Progenitor cell of endocrine pancreas (in vitro differentiated cells): ENCODE measurements at regions not wholly inside any gene's neighbourhood (a gene's known extent, or its start where the extent isn't known, plus 50 kb on each side); places are given as distances from the start of the nearest gene placed in this dataset.

ENCODE experiments used
- DNase-seq: peaks from one replicate; pipeline ENCODE4 v3.0.0; 2021; ENCODE audit warnings: low spot score; ENCODE audit not compliant: unreplicated experiment
- H3K27ac Mint-ChIP-seq: 2 replicates; pipeline ENCODE4 v1.8.0; 2021; ENCODE audit warnings: mild to moderate bottlenecking, moderate library complexity, mixed read lengths
- H3K27me3 Mint-ChIP-seq: 2 replicates; pipeline ENCODE4 v1.8.0; 2021; ENCODE audit warnings: mixed read lengths
- H3K36me3 Mint-ChIP-seq: 2 replicates; pipeline ENCODE4 v1.8.0; 2022; ENCODE audit warnings: mixed read lengths; ENCODE audit not compliant: insufficient read depth
- H3K4me1 Mint-ChIP-seq: 2 replicates; pipeline ENCODE4 v1.8.0; 2021; ENCODE audit warnings: low read depth, mixed read lengths
- H3K4me3 Mint-ChIP-seq: 2 replicates; pipeline ENCODE4 v1.8.0; 2021; ENCODE audit warnings: low read depth, mild to moderate bottlenecking, moderate library complexity, mixed read lengths
- H3K9me3 Mint-ChIP-seq: 2 replicates; pipeline ENCODE4 v1.8.0; 2021; ENCODE audit warnings: low read depth, mixed read lengths
- TF ChIP-seq, protein P1 (sequence below): fragments of 200-600 bp; sonication (generic); IDR thresholded peaks from one replicate; pipeline ENCODE4 v1.5.0; 2021; ENCODE audit warnings: antibody characterized with exemption, mild to moderate bottlenecking; ENCODE audit not compliant: unreplicated experiment

GRCh38 chr6:141415896-141416295 lies 716.8 kb upstream of the GJE1 start:
- Mint-ChIP-seq H3K36me3 (no peaks in the 10 kb centered on the region), H3K27ac (no peak overlapping the region), H3K9me3 (no peaks in the 10 kb centered on the region), H3K27me3 (no peaks in the 10 kb centered on the region), H3K4me3 (no peak overlapping the region), H3K4me1 (no peaks in the 10 kb centered on the region)
- TF ChIP-seq, protein P1, sequence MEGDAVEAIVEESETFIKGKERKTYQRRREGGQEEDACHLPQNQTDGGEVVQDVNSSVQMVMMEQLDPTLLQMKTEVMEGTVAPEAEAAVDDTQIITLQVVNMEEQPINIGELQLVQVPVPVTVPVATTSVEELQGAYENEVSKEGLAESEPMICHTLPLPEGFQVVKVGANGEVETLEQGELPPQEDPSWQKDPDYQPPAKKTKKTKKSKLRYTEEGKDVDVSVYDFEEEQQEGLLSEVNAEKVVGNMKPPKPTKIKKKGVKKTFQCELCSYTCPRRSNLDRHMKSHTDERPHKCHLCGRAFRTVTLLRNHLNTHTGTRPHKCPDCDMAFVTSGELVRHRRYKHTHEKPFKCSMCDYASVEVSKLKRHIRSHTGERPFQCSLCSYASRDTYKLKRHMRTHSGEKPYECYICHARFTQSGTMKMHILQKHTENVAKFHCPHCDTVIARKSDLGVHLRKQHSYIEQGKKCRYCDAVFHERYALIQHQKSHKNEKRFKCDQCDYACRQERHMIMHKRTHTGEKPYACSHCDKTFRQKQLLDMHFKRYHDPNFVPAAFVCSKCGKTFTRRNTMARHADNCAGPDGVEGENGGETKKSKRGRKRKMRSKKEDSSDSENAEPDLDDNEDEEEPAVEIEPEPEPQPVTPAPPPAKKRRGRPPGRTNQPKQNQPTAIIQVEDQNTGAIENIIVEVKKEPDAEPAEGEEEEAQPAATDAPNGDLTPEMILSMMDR, result no peak
- no peak for DNase-seq

DNA sequence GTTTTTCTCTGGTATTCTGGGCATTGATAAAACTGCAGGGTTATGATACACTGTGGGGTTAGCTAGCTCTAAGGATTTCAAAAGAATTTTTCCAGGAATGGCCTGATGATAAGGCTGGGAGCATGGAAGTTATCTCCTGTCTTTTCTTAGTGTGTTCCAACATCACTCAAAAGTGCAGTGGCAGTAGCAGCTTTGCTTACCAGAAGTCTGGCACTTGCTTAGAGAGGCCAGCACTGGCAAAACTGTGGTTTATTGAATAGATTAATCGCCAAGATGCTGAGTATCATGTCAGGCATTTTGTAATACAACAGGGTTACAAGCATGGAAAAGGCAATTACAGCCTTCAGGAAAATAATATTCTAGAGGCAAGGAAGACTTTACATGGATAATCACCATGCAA lies 719.5 kb upstream of the GJE1 start:
- peaks cover 13% of the 10 kb centered on the region for H3K9me3 Mint-ChIP-seq
- TF ChIP-seq, protein P1, result no peak
- no peak overlapping the region for H3K27ac Mint-ChIP-seq
- H3K36me3 Mint-ChIP-seq, result peaks cover 2% of the 10 kb centered on the region
- no peak overlapping the region for H3K4me3 Mint-ChIP-seq
- H3K27me3 Mint-ChIP-seq, result no peaks in the 10 kb centered on the region
- DNase-seq, result no peak
- H3K4me1 Mint-ChIP-seq, result no peaks in the 10 kb centered on the region

GRCh38 chr6:141406761-141407160 lies 726.0 kb upstream of the GJE1 start:
- no peak for DNase-seq
- peaks cover 3% of the 10 kb centered on the region for H3K27me3 Mint-ChIP-seq
- H3K4me3 Mint-ChIP-seq, result no peak overlapping the region
- TF ChIP-seq, protein P1, result no peak
- peaks cover 2% of the 10 kb centered on the region for H3K36me3 Mint-ChIP-seq
- H3K9me3 Mint-ChIP-seq, result peaks cover 21% of the 10 kb centered on the region
- H3K27ac Mint-ChIP-seq, result no peak overlapping the region
- H3K4me1 Mint-ChIP-seq, result peaks cover 1% of the 10 kb centered on the region

- Mint-ChIP-seq H3K4me1 (peaks cover 1% of the 10 kb centered on the region), H3K4me3 (no peak overlapping the region), H3K9me3 (peaks cover 10% of the 10 kb centered on the region), H3K27ac (no peak overlapping the region), H3K36me3 (no peaks in the 10 kb centered on the region), H3K27me3 (peaks cover 3% of the 10 kb centered on the region)
- DNase-seq, result no peak
- TF ChIP-seq, protein P1, result no peak
These were observed 728.9 kb upstream of the GJE1 start for GRCh38 chr6:141403827-141404226.

DNA sequence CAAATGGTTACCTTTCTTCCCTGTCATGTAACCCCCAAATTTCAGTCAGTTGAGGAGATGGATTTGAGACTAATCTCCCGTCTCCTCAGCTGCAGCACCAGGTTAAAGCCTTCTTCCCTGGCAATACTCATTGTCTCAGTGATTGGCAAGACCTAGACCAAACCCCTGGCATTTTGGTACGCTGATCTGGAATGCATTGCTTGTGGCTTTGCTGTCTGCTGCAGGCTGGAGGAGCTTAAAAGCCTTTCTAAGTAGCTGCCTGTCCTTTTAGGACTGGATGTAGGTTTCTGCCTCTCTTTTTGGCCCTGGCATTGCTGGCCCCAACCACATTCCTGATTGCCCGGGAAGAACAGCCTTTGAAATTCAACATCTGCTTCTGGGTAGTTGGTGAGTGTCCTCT lies 729.6 kb upstream of the GJE1 start:
- Mint-ChIP-seq H3K27me3 (peaks cover 3% of the 10 kb centered on the region), H3K9me3 (peaks cover 8% of the 10 kb centered on the region), H3K27ac (no peak overlapping the region), H3K4me3 (no peak overlapping the region), H3K36me3 (no peaks in the 10 kb centered on the region), H3K4me1 (peaks cover 1% of the 10 kb centered on the region)
- TF ChIP-seq, protein P1, result no peak
- no peak for DNase-seq

- Mint-ChIP-seq H3K36me3 (no peaks in the 10 kb centered on the region), H3K4me3 (no peak overlapping the region), H3K4me1 (peaks cover 1% of the 10 kb centered on the region), H3K27me3 (peaks cover 3% of the 10 kb centered on the region), H3K27ac (no peak overlapping the region), H3K9me3 (peaks cover 8% of the 10 kb centered on the region)
- no peak for DNase-seq
- TF ChIP-seq, protein P1, result no peak
These were observed 730.2 kb upstream of the GJE1 start for GRCh38 chr6:141402489-141402888.
